ENCODE measurements at regions not wholly inside any gene's neighbourhood (a gene's known extent, or its start where the extent isn't known, plus 50 kb on each side); places are given as distances from the start of the nearest gene placed in this dataset.

DNA sequence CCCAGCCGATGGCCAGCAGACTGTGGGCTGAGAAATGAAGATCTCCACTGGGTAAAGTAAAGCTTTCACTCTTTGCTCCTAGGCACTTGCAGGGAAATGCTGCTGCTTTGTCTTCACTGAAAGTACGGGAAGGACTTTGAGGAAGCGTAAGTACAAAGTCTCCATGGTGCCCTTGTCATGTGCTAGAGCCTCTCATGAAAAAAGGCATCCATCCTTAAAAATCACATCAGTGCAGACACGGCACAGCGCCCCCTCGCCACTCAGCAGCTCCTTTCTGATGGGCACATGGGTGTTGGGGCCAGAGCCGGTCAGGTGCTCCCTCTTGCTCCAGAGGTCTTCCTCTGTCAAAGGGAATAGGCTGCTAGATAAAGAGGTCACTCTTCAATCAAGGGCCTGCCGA is 87.8 kb upstream of the CALM2 start:
- Mint-ChIP-seq H3K27me3 (no peaks in the 10 kb centered on the region), H3K4me3 (no peak overlapping the region), H3K36me3 (ENCODE audit: low read depth) (no peaks in the 10 kb centered on the region), H3K27ac (no peak overlapping the region), H3K4me1 (no peaks in the 10 kb centered on the region), H3K9me3 (no peaks in the 10 kb centered on the region)
- ATAC-seq (no peak), DNase-seq (no peak)

GRCh38 chr2:47262657-47263056 is 86.3 kb upstream of the CALM2 start:
- H3K4me1 Mint-ChIP-seq: no peaks in the 10 kb centered on the region
- no peaks in the 10 kb centered on the region for H3K36me3 Mint-ChIP-seq (ENCODE audit: low read depth)
- no peak overlapping the region for H3K27ac Mint-ChIP-seq
- DNase-seq (no peak), ATAC-seq (no peak)
- H3K9me3 Mint-ChIP-seq: no peaks in the 10 kb centered on the region
- no peak overlapping the region for H3K4me3 Mint-ChIP-seq
- no peaks in the 10 kb centered on the region for H3K27me3 Mint-ChIP-seq

GRCh38 chr2:47260971-47261370 is 84.7 kb upstream of the CALM2 start:
- Mint-ChIP-seq H3K27ac (no peak overlapping the region), H3K27me3 (no peaks in the 10 kb centered on the region), H3K4me1 (no peaks in the 10 kb centered on the region), H3K9me3 (no peaks in the 10 kb centered on the region), H3K36me3 (ENCODE audit: low read depth) (no peaks in the 10 kb centered on the region), H3K4me3 (no peak overlapping the region)
- ATAC-seq: no peak
- no peak for DNase-seq

DNA sequence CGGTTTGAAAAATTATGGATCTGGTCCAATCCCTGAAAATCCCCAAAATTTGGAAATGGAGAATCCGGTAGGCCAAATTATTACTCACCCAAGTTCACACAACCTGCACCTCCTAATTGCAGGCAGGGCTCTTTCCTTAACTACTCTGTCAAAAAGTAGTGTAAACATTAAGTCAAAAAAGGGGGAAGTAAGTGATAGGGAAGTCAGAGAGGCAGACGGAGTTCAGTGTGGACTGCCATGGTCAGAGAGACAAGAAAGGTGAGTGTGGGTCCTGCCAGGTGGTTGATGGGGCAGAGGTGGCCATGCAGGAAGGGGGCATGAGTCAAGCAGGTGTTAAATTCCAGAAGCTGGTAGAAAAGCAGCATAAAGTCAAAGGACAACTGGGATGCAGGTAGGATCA is 83.5 kb upstream of the CALM2 start:
- Mint-ChIP-seq H3K27ac (no peak overlapping the region), H3K4me3 (no peak overlapping the region), H3K36me3 (ENCODE audit: low read depth) (no peaks in the 10 kb centered on the region), H3K9me3 (no peaks in the 10 kb centered on the region), H3K4me1 (no peaks in the 10 kb centered on the region), H3K27me3 (no peaks in the 10 kb centered on the region)
- ATAC-seq: no peak
- no peak for DNase-seq

DNA sequence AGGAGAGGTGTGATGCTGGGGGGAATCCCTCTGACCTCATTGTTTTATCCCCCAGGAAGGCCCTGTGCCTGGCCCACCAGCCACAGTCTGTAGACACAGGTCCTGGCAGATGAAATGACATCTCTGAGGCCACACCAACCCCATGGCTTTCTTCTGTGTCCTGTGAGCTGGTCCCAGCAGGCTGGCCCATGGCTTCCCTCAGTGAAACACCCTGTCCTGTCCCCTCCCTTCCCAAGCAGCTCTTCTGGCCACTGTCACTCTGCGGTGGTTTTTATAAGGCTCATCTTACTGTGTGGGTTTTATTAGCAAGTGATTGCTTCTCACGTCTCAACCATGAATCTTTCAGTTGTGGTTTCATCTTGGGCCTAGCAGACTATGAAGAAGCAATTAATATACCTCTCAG is 81.6 kb upstream of the CALM2 start:
- DNase-seq: no peak
- H3K27ac Mint-ChIP-seq: no peak overlapping the region
- H3K4me1 Mint-ChIP-seq: no peaks in the 10 kb centered on the region
- H3K36me3 Mint-ChIP-seq (ENCODE audit: low read depth): no peaks in the 10 kb centered on the region
- no peak overlapping the region for H3K4me3 Mint-ChIP-seq
- no peaks in the 10 kb centered on the region for H3K27me3 Mint-ChIP-seq
- H3K9me3 Mint-ChIP-seq: no peaks in the 10 kb centered on the region
- no peak for ATAC-seq

GRCh38 chr2:47256416-47257087 is 80.2 kb upstream of the CALM2 start:
- H3K27ac Mint-ChIP-seq: no peak overlapping the region
- no peak for ATAC-seq

GRCh38 chr2:47255794-47256193 is 79.5 kb upstream of the CALM2 start:
- DNase-seq (no peak), ATAC-seq (no peak)
- Mint-ChIP-seq H3K4me1 (no peaks in the 10 kb centered on the region), H3K9me3 (no peaks in the 10 kb centered on the region), H3K4me3 (no peak overlapping the region), H3K27ac (no peak overlapping the region), H3K36me3 (ENCODE audit: low read depth) (no peaks in the 10 kb centered on the region), H3K27me3 (no peaks in the 10 kb centered on the region)

More at GRCh38 chr2:47256416-47257087, 80.2 kb upstream of the CALM2 start:
- no peak for DNase-seq
- Mint-ChIP-seq H3K4me3 (no peak overlapping the region), H3K9me3 (no peaks in the 10 kb centered on the region), H3K4me1 (no peaks in the 10 kb centered on the region), H3K36me3 (ENCODE audit: low read depth) (no peaks in the 10 kb centered on the region), H3K27me3 (no peaks in the 10 kb centered on the region)

DNA sequence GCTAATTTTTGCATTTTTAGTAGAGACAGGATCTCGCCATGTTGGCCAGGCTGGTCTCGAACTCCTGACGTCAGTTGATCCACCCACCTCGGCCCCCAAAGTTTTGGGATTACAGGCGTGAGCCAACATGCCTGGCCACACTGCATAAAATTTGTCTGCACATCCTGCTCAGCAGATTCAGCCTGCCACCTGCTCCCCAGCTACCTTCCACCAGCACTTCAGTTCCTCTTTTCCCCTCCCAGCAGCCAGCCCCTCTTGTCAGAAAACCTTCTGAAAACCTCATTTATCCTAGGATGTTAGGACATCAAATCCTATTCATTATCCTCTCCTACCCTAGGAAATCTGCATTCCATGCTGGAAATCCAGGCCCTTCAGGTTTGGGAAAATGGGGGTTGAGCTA is 78.2 kb upstream of the CALM2 start:
- Mint-ChIP-seq H3K27me3 (no peaks in the 10 kb centered on the region), H3K36me3 (ENCODE audit: low read depth) (no peaks in the 10 kb centered on the region), H3K27ac (no peak overlapping the region), H3K9me3 (no peaks in the 10 kb centered on the region), H3K4me1 (no peaks in the 10 kb centered on the region), H3K4me3 (no peak overlapping the region)
- ATAC-seq: no peak
- DNase-seq: no peak

DNA sequence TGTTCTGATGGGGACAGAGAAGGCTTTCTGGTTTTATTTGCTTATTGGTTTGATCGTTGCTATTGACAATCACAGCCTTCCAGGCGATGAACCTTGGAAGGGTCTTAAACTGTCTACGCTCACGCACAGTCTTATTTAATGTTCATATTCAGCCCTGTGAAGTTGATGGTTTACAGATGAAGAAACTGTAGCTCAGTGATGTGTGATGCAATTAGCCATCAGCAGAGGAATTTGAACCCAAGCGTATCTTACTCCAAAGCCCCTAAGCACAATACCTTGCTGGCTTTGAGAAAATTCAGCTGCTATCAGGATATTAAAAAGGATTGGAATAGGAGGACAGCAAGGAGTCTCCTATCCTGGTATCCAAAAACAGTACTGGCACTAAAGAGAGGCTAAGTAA is 77.1 kb upstream of the CALM2 start:
- DNase-seq: no peak
- H3K4me3 Mint-ChIP-seq: no peak overlapping the region

GRCh38 chr2:47251404-47251675 is 75.0 kb upstream of the CALM2 start:
- no peak for DNase-seq
- Mint-ChIP-seq H3K27ac (no peak overlapping the region), H3K27me3 (no peaks in the 10 kb centered on the region), H3K36me3 (ENCODE audit: low read depth) (no peaks in the 10 kb centered on the region), H3K4me1 (no peaks in the 10 kb centered on the region), H3K9me3 (no peaks in the 10 kb centered on the region), H3K4me3 (no peak overlapping the region)
- no peak for ATAC-seq

More for the DNA sequence above, 77.1 kb upstream of the CALM2 start:
- no peak for ATAC-seq
- H3K36me3 Mint-ChIP-seq (ENCODE audit: low read depth): no peaks in the 10 kb centered on the region
- H3K27ac Mint-ChIP-seq: no peak overlapping the region
- H3K9me3 Mint-ChIP-seq: no peaks in the 10 kb centered on the region
- no peaks in the 10 kb centered on the region for H3K4me1 Mint-ChIP-seq
- no peaks in the 10 kb centered on the region for H3K27me3 Mint-ChIP-seq

DNA sequence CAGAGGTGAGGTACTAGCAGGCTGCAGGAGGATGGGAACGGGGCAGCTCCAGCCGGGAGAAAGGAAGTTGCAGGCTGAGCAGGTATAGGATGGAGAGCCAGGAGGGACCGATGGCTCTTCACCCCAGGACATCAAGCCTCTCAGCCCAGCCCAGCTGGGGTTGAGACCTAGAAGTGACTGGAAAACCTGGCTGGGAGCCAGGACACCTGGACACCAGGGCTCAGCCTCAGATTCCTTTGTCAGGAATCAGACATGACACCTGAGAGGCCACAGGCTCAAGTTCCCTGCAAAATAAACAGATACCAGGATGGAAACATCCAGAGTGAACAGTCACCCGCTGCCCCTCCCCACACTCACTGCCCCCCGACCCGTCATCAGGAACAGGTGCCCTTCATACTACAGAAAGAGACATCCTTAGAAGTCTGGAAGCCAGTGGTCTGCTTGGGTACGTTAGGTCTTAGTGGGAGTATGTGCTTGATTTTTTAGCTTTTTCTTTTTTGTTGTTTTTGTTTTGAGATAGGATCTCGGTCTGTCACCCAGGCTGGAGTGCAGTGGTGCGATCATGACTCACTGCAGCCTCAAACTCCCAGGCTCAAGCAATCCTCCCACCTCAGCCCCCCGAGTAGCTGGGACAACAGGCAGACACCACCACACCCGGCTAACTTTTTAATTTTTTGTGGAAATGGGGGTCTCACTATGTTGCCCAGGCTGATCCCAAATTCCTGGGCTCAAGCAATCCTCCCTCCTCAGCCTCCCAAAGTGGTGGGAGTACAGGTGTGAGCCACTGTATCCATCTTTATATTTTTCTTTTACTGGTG is 74.5 kb upstream of the CALM2 start:
- no peaks in the 10 kb centered on the region for H3K9me3 Mint-ChIP-seq
- ATAC-seq (no peak), DNase-seq (no peak)
- H3K4me1 Mint-ChIP-seq: no peaks in the 10 kb centered on the region
- no peak overlapping the region for H3K4me3 Mint-ChIP-seq
- no peak overlapping the region for H3K27ac Mint-ChIP-seq
- H3K27me3 Mint-ChIP-seq: no peaks in the 10 kb centered on the region
- no peaks in the 10 kb centered on the region for H3K36me3 Mint-ChIP-seq (ENCODE audit: low read depth)

DNA sequence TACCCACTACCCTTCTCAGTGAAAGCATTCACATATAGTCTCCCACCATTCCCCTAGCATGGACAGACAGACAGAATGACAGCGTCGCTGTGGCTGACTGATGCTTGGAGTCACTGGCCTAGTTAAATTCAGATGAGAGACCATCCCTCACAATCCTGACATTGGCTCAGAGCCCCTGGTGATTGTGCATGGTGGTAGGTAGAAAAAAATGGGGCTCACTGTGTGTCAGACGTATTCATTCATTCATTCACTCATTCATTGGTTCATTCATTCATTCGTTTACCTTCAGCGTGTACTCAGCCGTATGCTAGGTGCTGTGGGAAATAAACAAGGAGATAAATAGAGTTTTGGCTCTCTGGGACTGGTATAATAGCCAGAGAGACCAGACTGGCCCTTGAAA is 73.6 kb upstream of the CALM2 start:
- no peaks in the 10 kb centered on the region for H3K4me1 Mint-ChIP-seq
- DNase-seq (no peak), ATAC-seq (no peak)
- H3K9me3 Mint-ChIP-seq: no peaks in the 10 kb centered on the region
- H3K36me3 Mint-ChIP-seq (ENCODE audit: low read depth): no peaks in the 10 kb centered on the region
- no peaks in the 10 kb centered on the region for H3K27me3 Mint-ChIP-seq
- no peak overlapping the region for H3K27ac Mint-ChIP-seq
- H3K4me3 Mint-ChIP-seq: no peak overlapping the region

DNA sequence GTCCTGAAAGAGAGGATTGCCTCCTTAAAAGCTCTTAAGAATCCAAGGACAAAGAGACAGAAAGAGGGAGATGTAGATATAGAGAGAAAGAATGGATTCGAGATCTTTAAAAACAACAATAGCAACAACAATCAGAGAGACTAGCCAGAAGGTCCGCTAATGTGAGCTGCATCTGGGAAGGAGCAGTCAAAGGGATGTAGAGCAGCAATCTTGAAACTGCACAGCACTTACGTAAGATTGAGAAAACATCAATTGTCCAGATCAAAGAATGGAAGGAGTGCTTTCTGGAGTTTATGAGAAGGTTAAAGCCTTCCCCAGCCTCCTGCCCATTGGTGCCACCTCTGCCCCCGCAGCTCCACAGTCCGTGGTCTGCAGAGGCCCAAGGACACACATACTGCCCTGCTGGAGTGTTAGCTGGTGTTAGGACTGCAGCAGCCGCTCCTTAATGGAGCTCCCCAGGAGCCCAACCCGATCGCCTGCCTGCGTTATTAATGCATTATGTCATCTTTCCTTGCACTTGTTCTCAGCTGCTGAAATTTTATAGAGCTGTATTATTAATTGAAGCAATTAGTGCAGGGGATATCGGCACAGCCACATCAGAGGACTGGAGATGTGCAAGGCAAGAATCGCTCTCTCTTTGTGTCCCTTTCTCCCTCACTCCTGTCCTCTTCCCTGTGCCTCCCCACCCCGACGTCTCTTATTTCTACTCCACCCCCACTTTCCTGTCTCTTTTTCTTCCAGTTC is 73.0 kb upstream of the CALM2 start:
- DNase-seq (no peak), ATAC-seq (no peak)
- Mint-ChIP-seq H3K9me3 (no peaks in the 10 kb centered on the region), H3K4me1 (no peaks in the 10 kb centered on the region), H3K27ac (no peak overlapping the region), H3K36me3 (ENCODE audit: low read depth) (no peaks in the 10 kb centered on the region), H3K27me3 (no peaks in the 10 kb centered on the region), H3K4me3 (no peak overlapping the region)

- peaks cover 2% of the 10 kb centered on the region for H3K27me3 Mint-ChIP-seq
- DNase-seq (no peak), ATAC-seq (no peak)
- no peak overlapping the region for H3K27ac Mint-ChIP-seq
- H3K4me3 Mint-ChIP-seq: no peak overlapping the region
- no peaks in the 10 kb centered on the region for H3K9me3 Mint-ChIP-seq
- H3K4me1 Mint-ChIP-seq: no peaks in the 10 kb centered on the region
- H3K36me3 Mint-ChIP-seq (ENCODE audit: low read depth): no peaks in the 10 kb centered on the region
Measured at GRCh38 chr2:47243596-47244323, 67.4 kb upstream of the CALM2 start.

DNA sequence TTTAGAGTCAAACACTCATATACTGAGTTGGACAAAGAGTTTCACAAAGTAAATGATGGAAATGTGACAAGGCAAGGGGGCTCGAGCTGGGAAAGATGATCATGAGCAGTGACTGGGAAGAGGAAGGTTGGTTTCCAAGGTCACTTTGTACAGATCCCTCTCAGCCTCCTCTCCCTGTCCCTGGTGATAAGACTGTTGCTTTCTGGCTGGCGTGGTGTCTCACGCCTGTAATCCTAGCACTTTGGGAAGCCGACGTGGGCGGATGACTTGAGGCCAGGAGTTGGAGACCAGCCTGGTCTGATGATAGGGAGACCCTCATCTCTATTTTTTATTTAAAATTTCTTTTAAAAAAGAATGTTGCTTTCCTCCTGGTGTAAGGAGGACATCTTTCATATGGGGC is 65.4 kb upstream of the CALM2 start:
- no peak for ATAC-seq
- Mint-ChIP-seq H3K9me3 (no peaks in the 10 kb centered on the region), H3K27me3 (peaks cover 2% of the 10 kb centered on the region), H3K27ac (no peak overlapping the region), H3K4me1 (no peaks in the 10 kb centered on the region), H3K4me3 (no peak overlapping the region), H3K36me3 (ENCODE audit: low read depth) (no peaks in the 10 kb centered on the region)
- no peak for DNase-seq

Data from activated naive CD8-positive, alpha-beta T cell treated with anti-CD3 and anti-CD28 coated beads, Interleukin-2, amount 50 U/mL, for 24 hours (primary cell).